A673 (cell line): ENCODE measurements at regions not wholly inside any gene's neighbourhood (a gene's known extent, or its start where the extent isn't known, plus 50 kb on each side); places are given as distances from the start of the nearest gene placed in this dataset.

Experiments used
- BruUV-seq: library from RNA; stranded (reverse); fragments of 400-500 nt; replicated peaks from 2 replicates; lab custom pipeline; 2021; lab: Mats Ljungman, UMichigan
- CTCF ChIA-PET: fragments of 300-600 bp; sonication (Branson Sonifier 250); formaldehyde crosslinking; loops from one replicate; lab custom pipeline; 2022; ENCODE audit warnings: antibody characterized with exemption; lab: Charles Lee
- POLR2A ChIA-PET: fragments of 300-600 bp; sonication (Branson Sonifier 250); formaldehyde crosslinking; loops from one replicate; lab custom pipeline; 2022; ENCODE audit warnings: antibody characterized with exemption; ENCODE audit not compliant: low non-redundant PET; lab: Charles Lee
- DNase-seq: peaks from one replicate; pipeline ENCODE4 v3.0.0-alpha.2; 2015; ENCODE audit warnings: low spot score
- H3K27ac ChIP-seq: fragments of 200-600 bp; sonication (generic); 2 replicates; pipeline ENCODE4 v1.5.1; 2016; ENCODE audit warnings: mixed run types, low read depth, mild to moderate bottlenecking, mixed read lengths, antibody characterized with exemption, low read length; ENCODE audit not compliant: poor library complexity, severe bottlenecking
- H3K27me3 ChIP-seq: fragments of 200-600 bp; sonication (generic); replicated peaks from 2 replicates; pipeline ENCODE4 v1.6.1; 2017; ENCODE audit warnings: mixed run types, low read depth, mild to moderate bottlenecking, mixed read lengths, antibody characterized with exemption, low read length; ENCODE audit not compliant: insufficient read depth, poor library complexity
- H3K36me3 ChIP-seq: fragments of 200-600 bp; sonication (generic); 2 replicates; pipeline ENCODE4 v1.6.1; 2016; ENCODE audit warnings: mixed run types, mild to moderate bottlenecking, mixed read lengths, antibody characterized with exemption, low read length; ENCODE audit not compliant: insufficient read depth, poor library complexity, severe bottlenecking
- H3K4me1 ChIP-seq: fragments of 200-600 bp; sonication (generic); 2 replicates; pipeline ENCODE4 v1.6.1; 2017; ENCODE audit warnings: mixed run types, mild to moderate bottlenecking, mixed read lengths, antibody characterized with exemption, low read length; ENCODE audit not compliant: insufficient read depth, poor library complexity, severe bottlenecking
- H3K4me3 ChIP-seq: fragments of 200-600 bp; sonication (generic); 2 replicates; pipeline ENCODE4 v1.5.1; 2016; ENCODE audit warnings: low read depth, mixed run types, mild to moderate bottlenecking, mixed read lengths, low read length; ENCODE audit not compliant: poor library complexity, severe bottlenecking
- H3K9me3 ChIP-seq: fragments of 200-600 bp; sonication (generic); 2 replicates; pipeline ENCODE4 v1.6.1; 2016; ENCODE audit warnings: mixed run types, low read depth, mild to moderate bottlenecking, mixed read lengths, antibody characterized with exemption, low read length; ENCODE audit not compliant: poor library complexity, severe bottlenecking
- EZH2 ChIP-seq: fragments of 200-600 bp; sonication (generic); IDR thresholded peaks from 2 replicates; pipeline ENCODE4 v1.6.1; 2017; ENCODE audit warnings: borderline replicate concordance, low read depth, mild to moderate bottlenecking, mixed read lengths, antibody characterized with exemption, low read length; ENCODE audit not compliant: poor library complexity, severe bottlenecking
- intact Hi-C: fragments of 100-400 bp; cut with micrococcal nuclease; formaldehyde crosslinking; loops from one replicate; pipeline ENCODE4 v1.10.0; 2022; ENCODE audit not compliant: unreplicated experiment
- TF ChIP-seq, protein P1 (sequence below): fragments of 300-800, 200-600 bp; sonication (generic); conservative IDR thresholded peaks from 2 replicates; pipeline ENCODE4 v1.5.1; 2017; ENCODE audit warnings: low read depth, mild to moderate bottlenecking, antibody characterized with exemption, low read length, moderate library complexity, mixed read lengths

DNA sequence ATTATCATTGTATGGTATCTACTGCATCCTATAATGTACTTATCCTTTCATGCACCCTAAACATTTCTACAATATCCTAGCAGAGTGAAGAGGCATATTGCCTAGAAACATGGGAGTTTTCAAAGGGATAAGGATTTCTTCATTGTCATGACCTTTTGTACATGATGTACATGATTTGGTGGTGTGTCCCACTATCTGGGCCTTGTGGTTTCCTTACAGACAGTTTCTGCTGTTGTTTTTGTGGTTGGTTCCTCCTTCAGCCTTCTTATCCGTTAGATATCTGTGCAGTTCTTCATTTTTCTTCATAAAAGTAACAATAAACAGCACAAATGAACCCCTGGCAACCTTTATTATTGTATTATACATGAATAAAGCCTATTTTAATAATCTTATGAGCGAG, 70.4 kb upstream of the BACH1 start:
- Histone ChIP-seq H3K9me3 (no peaks in the 10 kb centered on the region), H3K27me3 (no peaks in the 10 kb centered on the region), H3K27ac (no peak overlapping the region), H3K4me1 (peaks cover 23% of the 10 kb centered on the region), H3K4me3 (no peak overlapping the region), H3K36me3 (no peaks in the 10 kb centered on the region)
- ChIA-PET POLR2A (no interaction called here), CTCF (no interaction called here)
- no TSS peak for BruUV-seq
- no peak for TF ChIP-seq EZH2
- TF ChIP-seq, protein P1, sequence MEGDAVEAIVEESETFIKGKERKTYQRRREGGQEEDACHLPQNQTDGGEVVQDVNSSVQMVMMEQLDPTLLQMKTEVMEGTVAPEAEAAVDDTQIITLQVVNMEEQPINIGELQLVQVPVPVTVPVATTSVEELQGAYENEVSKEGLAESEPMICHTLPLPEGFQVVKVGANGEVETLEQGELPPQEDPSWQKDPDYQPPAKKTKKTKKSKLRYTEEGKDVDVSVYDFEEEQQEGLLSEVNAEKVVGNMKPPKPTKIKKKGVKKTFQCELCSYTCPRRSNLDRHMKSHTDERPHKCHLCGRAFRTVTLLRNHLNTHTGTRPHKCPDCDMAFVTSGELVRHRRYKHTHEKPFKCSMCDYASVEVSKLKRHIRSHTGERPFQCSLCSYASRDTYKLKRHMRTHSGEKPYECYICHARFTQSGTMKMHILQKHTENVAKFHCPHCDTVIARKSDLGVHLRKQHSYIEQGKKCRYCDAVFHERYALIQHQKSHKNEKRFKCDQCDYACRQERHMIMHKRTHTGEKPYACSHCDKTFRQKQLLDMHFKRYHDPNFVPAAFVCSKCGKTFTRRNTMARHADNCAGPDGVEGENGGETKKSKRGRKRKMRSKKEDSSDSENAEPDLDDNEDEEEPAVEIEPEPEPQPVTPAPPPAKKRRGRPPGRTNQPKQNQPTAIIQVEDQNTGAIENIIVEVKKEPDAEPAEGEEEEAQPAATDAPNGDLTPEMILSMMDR, result no peak
- intact Hi-C loops, result no loop called here
- no peak for DNase-seq

DNA sequence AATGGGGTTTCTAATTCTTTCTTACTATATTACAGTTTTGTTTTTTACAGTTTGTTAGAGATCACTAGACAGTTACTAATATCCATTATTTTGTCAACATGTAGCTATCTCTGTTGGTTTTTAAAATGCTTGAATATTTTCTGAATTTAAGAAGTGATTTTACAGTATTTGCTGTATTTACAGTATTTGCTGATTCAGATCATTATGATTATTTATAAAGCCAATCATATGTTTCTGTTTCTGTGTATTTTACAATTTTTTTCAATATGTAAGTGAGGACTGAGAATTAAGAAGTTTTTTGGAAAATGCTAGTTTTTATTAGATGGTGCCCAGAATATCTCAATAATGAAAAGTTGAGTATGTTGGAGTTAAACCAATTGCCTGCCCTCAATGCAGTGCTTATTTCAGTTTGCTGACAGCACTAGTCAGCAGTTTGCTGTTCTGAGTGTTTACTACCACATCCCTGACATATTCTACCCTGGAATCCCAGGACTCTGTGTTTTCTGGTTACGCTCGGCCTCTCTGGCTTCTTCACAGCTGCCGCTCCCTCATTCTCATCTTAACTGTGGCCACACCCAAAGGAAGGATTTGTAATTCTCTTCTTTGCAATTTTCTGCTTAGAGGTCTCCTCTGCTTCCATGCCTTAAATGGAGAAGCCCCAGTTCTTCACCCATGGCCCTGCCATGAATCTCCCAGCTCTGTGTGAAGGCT, 68.0 kb upstream of the BACH1 start:
- Histone ChIP-seq H3K27ac (peak overlapping the region; percentile 21), H3K27me3 (no peaks in the 10 kb centered on the region), H3K4me1 (peaks cover 28% of the 10 kb centered on the region), H3K9me3 (no peaks in the 10 kb centered on the region), H3K4me3 (no peak overlapping the region), H3K36me3 (no peaks in the 10 kb centered on the region)
- ChIA-PET POLR2A (no interaction called here), CTCF (no interaction called here)
- TF ChIP-seq, protein P1, result no peak
- TF ChIP-seq EZH2, result no peak
- BruUV-seq, result no TSS peak
- intact Hi-C loops, result no loop called here
- DNase-seq, result no peak

DNA sequence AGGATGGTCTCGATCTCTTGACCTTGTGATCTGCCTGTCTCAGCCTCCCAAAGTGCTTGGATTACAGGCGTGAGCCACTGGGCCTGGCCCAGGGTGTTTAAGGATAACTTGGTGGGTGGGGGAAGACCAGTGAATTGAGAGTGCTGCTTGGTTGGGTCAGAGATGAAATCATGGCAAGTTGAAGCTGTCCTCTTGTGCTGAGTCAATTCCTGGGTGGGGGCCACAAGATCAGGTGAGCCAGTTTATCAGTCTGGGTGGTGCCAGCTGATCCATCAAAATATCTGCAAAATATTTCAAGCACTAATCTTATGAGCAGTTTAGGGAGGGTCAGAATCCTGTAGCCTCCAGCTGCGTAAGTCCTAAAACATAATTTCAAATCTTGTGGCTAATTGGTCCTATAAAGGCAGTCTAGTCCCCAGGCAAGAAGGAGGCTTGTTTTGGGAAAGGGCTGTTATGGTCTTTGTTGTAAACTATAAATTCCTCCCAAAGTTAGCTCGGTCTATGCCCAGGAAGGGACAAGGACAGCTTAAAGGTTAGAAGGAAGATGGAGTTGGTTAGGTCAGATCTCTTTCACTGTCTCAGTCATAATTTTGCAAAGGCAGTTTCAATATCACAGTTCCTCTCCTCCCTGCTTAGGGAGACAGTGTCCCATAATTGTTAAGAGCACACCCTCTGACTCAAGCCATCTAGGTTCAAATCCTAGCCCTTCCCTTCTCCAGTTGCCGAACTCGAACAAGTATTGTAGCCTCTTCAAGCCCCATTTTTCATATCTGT, 66.8 kb upstream of the BACH1 start:
- no peak overlapping the region for H3K4me3 ChIP-seq
- ChIA-PET CTCF (no interaction called here), POLR2A (no interaction called here)
- no peak for TF ChIP-seq EZH2
- TF ChIP-seq, protein P1, result no peak
- intact Hi-C loops, result no loop called here
- no peaks in the 10 kb centered on the region for H3K9me3 ChIP-seq
- peaks cover 30% of the 10 kb centered on the region for H3K4me1 ChIP-seq
- H3K36me3 ChIP-seq, result no peaks in the 10 kb centered on the region
- H3K27ac ChIP-seq, result peak overlapping the region; percentile 67
- DNase-seq, result no peak
- no peaks in the 10 kb centered on the region for H3K27me3 ChIP-seq
- no TSS peak for BruUV-seq
